MM.1S (cell line): ENCODE measurements at regions not wholly inside any gene's neighbourhood (a gene's known extent, or its start where the extent isn't known, plus 50 kb on each side); places are given as distances from the start of the nearest gene placed in this dataset.

Experiments used
- DNase-seq: peaks from one replicate; pipeline ENCODE4 v3.0.0-alpha.2; 2015
- H2AFZ ChIP-seq: fragments of 300-600 bp; sonication (generic); 2 replicates; pipeline ENCODE4 v1.6.0; 2016; ENCODE audit warnings: antibody characterized with exemption, low read length
- H3F3A ChIP-seq: fragments of 300-600 bp; sonication (generic); 2 replicates; pipeline ENCODE4 v1.6.1; 2016; ENCODE audit warnings: mild to moderate bottlenecking, antibody characterized with exemption, low read length, moderate library complexity, mixed read lengths; ENCODE audit not compliant: insufficient read depth
- H3K27ac ChIP-seq: fragments of 300-600 bp; sonication (generic); 2 replicates; pipeline ENCODE4 v1.5.1; 2016; ENCODE audit warnings: mild to moderate bottlenecking, low read length
- H3K27me3 ChIP-seq: fragments of 300-600 bp; sonication (generic); replicated peaks from 2 replicates; pipeline ENCODE4 v1.6.0; 2016; ENCODE audit warnings: low read length; ENCODE audit not compliant: insufficient read depth
- H3K36me3 ChIP-seq: fragments of 300-600 bp; sonication (generic); replicated peaks from 2 replicates; pipeline ENCODE4 v1.6.1; 2016; ENCODE audit warnings: mild to moderate bottlenecking, low read length, mixed read lengths; ENCODE audit not compliant: insufficient read depth
- H3K4me1 ChIP-seq: fragments of 300-600 bp; sonication (generic); 2 replicates; pipeline ENCODE4 v1.6.1; 2016; ENCODE audit warnings: low read length, mixed read lengths
- H3K4me2 ChIP-seq: fragments of 300-600 bp; sonication (generic); 2 replicates; pipeline ENCODE4 v1.6.0; 2016; ENCODE audit warnings: low read depth, low read length
- H3K4me3 ChIP-seq: fragments of 300-600 bp; sonication (generic); 2 replicates; pipeline ENCODE4 v1.5.1; 2016; ENCODE audit warnings: low read length, mixed read lengths
- H3K79me2 ChIP-seq: fragments of 300-600 bp; sonication (generic); 2 replicates; pipeline ENCODE4 v1.6.1; 2016; ENCODE audit warnings: mixed run types, low read length, mixed read lengths
- H3K9ac ChIP-seq: fragments of 300-600 bp; sonication (generic); 2 replicates; pipeline ENCODE4 v1.6.1; 2016; ENCODE audit warnings: low read length, mixed read lengths
- H3K9me2 ChIP-seq: fragments of 300-600 bp; sonication (generic); replicated peaks from 2 replicates; pipeline ENCODE4 v1.6.1; 2016; ENCODE audit warnings: mild to moderate bottlenecking, low read length, mixed read lengths; ENCODE audit not compliant: insufficient read depth
- H3K9me3 ChIP-seq: fragments of 300-600 bp; sonication (generic); replicated peaks from 2 replicates; pipeline ENCODE4 v1.6.1; 2016; ENCODE audit warnings: mild to moderate bottlenecking, low read length, mixed read lengths; ENCODE audit not compliant: insufficient read depth
- H4K20me1 ChIP-seq: fragments of 300-600 bp; sonication (generic); 2 replicates; pipeline ENCODE4 v1.6.1; 2016; ENCODE audit warnings: mild to moderate bottlenecking, low read length, moderate library complexity, mixed read lengths; ENCODE audit not compliant: insufficient read depth
- CTCF ChIP-seq: fragments of 300-600 bp; sonication (generic); IDR thresholded peaks from 2 replicates; pipeline ENCODE4 v1.5.1; 2016; ENCODE audit warnings: antibody characterized with exemption, low read length, mixed read lengths
- EZH2 ChIP-seq: fragments of 300-600 bp; sonication (generic); optimal IDR thresholded peaks from 2 replicates; pipeline ENCODE3; 2017; ENCODE audit warnings: low read depth, mild to moderate bottlenecking, antibody characterized with exemption, low read length, mixed read lengths
- EZH2phosphoT487 ChIP-seq: fragments of 300-600 bp; sonication (generic); IDR thresholded peaks from 2 replicates; pipeline ENCODE4 v1.6.1; 2018; ENCODE audit warnings: antibody characterized with exemption, low read length

- no peaks in the 10 kb centered on the region for H3K79me2 ChIP-seq
- no peak overlapping the region for H3K27ac ChIP-seq
- H3K9ac ChIP-seq: no peak overlapping the region
- no peaks in the 10 kb centered on the region for H3K9me3 ChIP-seq
- no peak overlapping the region for H3K4me3 ChIP-seq
- no peak overlapping the region for H3K4me2 ChIP-seq
- no peaks in the 10 kb centered on the region for H3F3A ChIP-seq
- H2AFZ ChIP-seq: no peak overlapping the region
- no peak for DNase-seq
- TF ChIP-seq EZH2phosphoT487 (no peak), CTCF (no peak), EZH2 (no peak)
- H4K20me1 ChIP-seq: no peaks in the 10 kb centered on the region
- H3K27me3 ChIP-seq: no peaks in the 10 kb centered on the region
- no peaks in the 10 kb centered on the region for H3K4me1 ChIP-seq
- no peaks in the 10 kb centered on the region for H3K9me2 ChIP-seq
- H3K36me3 ChIP-seq: no peaks in the 10 kb centered on the region
Measured at GRCh38 chr5:171617266-171617665, 168.4 kb upstream of the SMIM23 start.

GRCh38 chr5:171617817-171618591 lies 167.6 kb upstream of the SMIM23 start:
- no peaks in the 10 kb centered on the region for H4K20me1 ChIP-seq

DNA sequence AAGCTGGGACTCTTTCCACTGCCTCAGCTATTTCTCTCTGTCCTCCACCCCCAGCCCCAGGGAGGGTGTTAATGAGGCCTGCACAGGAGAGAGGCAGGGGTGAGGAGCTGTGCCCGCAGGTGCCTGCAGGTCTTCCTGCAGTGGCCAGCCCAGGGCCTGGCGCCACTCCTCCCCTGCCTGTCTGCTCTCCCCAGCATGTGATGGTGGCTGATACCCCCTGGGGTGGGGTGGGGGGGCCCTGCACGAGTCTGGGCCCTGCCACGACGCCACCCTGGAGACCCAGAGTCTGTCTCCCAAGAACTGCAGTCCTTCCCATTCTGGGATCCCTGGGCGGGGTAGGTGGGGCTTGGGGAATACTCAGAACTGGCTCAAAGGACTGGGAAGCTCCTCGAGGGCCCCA lies 166.4 kb upstream of the SMIM23 start:
- H3K4me1 ChIP-seq: no peaks in the 10 kb centered on the region
- TF ChIP-seq CTCF (no peak), EZH2phosphoT487 (no peak)
- H3K9me3 ChIP-seq: no peaks in the 10 kb centered on the region
- no peak for DNase-seq
- no peak overlapping the region for H3K9ac ChIP-seq
- no peaks in the 10 kb centered on the region for H3K27me3 ChIP-seq
- no peaks in the 10 kb centered on the region for H3K36me3 ChIP-seq
- no peaks in the 10 kb centered on the region for H3K79me2 ChIP-seq
- no peaks in the 10 kb centered on the region for H4K20me1 ChIP-seq
- no peaks in the 10 kb centered on the region for H3F3A ChIP-seq
- no peak overlapping the region for H3K4me2 ChIP-seq
- no peak overlapping the region for H2AFZ ChIP-seq
- no peaks in the 10 kb centered on the region for H3K9me2 ChIP-seq
- no peak overlapping the region for H3K27ac ChIP-seq
- H3K4me3 ChIP-seq: no peak overlapping the region

More at GRCh38 chr5:171617817-171618591, 167.6 kb upstream of the SMIM23 start:
- Histone ChIP-seq H2AFZ (no peak overlapping the region), H3K4me3 (no peak overlapping the region), H3K9me3 (no peaks in the 10 kb centered on the region), H3K36me3 (no peaks in the 10 kb centered on the region), H3K79me2 (no peaks in the 10 kb centered on the region), H3K27ac (no peak overlapping the region), H3K4me1 (no peaks in the 10 kb centered on the region), H3K27me3 (no peaks in the 10 kb centered on the region), H3K4me2 (no peak overlapping the region), H3K9ac (no peak overlapping the region), H3F3A (no peaks in the 10 kb centered on the region), H3K9me2 (no peaks in the 10 kb centered on the region)
- DNase-seq: no peak
- TF ChIP-seq EZH2 (no peak), EZH2phosphoT487 (no peak)

DNA sequence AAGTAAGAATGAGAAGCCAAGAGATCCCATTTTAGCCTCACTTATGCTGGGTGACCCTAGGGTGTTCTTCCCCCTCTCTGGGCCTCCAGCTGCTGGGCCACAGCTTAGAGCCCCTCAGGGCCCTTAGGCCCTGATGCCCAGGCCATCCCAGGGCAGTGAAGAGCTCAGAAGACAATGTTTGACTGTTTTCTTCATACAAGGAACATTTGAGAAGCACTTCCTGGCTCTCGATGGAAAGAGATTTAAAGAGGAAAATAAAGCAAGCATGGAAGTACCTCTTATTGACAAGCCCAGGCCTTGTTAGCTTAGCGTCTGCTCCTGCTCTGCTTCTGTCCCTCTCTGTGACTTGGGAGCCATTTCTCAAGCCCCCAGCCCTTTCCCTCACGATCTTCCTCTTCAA lies 165.9 kb upstream of the SMIM23 start:
- Histone ChIP-seq H3K27ac (no peak overlapping the region), H3F3A (no peaks in the 10 kb centered on the region), H3K9ac (no peak overlapping the region), H3K4me1 (no peaks in the 10 kb centered on the region), H4K20me1 (no peaks in the 10 kb centered on the region), H3K4me2 (no peak overlapping the region), H2AFZ (no peak overlapping the region), H3K36me3 (no peaks in the 10 kb centered on the region), H3K9me3 (no peaks in the 10 kb centered on the region), H3K9me2 (no peaks in the 10 kb centered on the region), H3K4me3 (no peak overlapping the region), H3K27me3 (no peaks in the 10 kb centered on the region), H3K79me2 (no peaks in the 10 kb centered on the region)
- TF ChIP-seq CTCF (no peak), EZH2 (no peak), EZH2phosphoT487 (no peak)
- DNase-seq: no peak
